Hindlimb muscle (tissue), 1 donor: ENCODE measurements at regions not wholly inside any gene's neighbourhood (a gene's known extent, or its start where the extent isn't known, plus 50 kb on each side); places are given as distances from the start of the nearest gene placed in this dataset.
A peak's percentile ranks its signal among the peaks of the same experiment; 100 is the strongest.
"Not testable (repeated sequence)": the region's sequence is repeated elsewhere in the genome, so short reads cannot be mapped to it uniquely, and the experiment has no call there.

Experiments used
- DNase-seq: peaks from one replicate; pipeline ENCODE4 v3.0.0-alpha.2; 2013

DNA sequence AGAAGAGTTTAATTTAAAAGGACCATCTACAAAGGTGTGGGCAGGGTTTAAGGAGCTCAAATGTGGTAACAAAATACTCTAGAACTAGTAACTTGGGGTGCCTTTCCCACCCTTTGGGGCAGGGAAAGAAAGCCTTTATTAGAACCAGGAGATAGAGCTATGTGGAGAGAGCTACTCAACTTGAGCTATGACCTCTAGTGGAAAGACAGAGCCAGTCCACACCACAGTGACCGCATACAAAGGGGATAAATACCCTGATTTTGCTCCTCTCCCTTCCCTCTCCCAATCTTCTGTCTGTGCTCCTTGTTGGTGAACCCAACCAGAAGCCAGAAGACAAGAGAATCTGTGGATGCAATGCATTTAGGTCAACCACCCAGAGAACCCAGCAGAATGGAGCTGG lies 54.4 kb upstream of the JAK1 start:
- no peak for DNase-seq

DNA sequence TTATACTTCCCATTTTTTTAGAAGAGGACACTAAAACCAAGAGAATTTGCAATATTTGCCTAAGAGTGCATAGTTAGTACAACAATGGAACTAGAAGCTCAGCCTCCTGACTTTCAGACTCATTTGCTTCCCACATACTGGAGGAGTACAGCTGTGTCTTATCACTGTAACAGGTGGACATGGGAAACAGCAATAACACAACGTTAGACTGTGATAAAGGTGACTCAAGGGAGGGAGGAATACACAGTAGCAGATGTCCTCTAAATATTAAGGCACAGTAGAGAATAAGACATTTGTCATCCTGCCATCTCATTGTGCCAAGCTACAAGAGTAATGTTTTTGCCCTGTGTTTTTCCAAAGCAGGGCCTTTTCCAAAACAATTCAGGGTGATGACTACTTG lies 55.4 kb upstream of the JAK1 start:
- no peak for DNase-seq

- no peak for DNase-seq
These were observed 55.9 kb upstream of the JAK1 start for GRCh38 chr1:65022216-65022615.

- DNase-seq = no peak
These were observed 59.4 kb upstream of the JAK1 start for GRCh38 chr1:65025794-65026193.

GRCh38 chr1:65026235-65026634 lies 59.9 kb upstream of the JAK1 start:
- no peak for DNase-seq

DNA sequence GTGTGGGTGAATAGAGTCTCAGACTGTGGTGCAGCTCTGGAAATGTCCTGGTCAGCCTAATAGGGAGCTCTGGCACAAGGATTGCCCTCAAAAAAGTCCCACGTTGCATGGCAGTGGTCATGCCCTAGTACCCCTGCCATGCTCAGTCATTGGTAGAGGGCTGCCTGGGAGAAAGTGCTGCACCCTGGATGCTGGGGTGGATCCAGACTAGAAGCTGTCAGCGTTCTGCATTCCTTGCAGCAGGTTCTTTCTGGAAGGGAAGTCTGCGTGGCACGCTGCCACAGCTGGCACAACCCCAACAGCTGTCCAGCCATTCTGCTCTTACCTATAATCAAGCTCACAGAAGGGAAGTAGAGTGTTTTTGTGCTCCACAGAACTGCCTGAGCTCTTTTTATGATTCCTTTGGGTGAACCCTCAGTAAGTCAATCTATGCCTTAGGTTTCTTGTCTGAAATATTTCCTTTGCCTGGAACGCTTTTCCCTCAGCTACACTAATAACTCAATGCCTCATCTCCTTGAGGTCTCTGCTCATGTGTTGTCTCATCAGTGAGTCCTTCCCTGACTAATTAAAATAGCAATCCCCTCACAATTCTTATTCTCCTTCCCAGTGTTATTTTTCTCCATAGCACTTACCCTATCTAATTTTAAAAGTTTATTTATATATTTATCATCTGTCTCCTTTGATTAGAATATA lies 61.5 kb upstream of the JAK1 start:
- DNase-seq = peak; percentile 15

DNA sequence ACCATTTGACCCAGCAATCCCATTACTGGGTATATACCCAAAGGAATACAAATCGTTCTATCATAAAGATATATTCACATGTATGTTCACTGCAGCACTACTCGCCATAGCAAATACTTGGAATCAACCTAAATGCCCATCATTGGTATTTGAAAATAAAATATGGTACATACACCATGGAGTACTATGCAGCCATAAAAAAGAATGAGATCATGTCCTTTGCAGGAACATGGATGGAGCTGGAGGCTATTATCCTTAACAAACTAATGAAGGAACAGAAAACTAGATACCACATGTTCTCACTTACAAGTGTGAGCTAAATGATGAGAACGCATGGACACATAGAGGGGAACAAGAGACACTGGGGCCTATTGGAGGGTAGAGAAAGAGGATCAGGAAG lies 63.1 kb upstream of the JAK1 start:
- DNase-seq = not testable (repeated sequence)

DNA sequence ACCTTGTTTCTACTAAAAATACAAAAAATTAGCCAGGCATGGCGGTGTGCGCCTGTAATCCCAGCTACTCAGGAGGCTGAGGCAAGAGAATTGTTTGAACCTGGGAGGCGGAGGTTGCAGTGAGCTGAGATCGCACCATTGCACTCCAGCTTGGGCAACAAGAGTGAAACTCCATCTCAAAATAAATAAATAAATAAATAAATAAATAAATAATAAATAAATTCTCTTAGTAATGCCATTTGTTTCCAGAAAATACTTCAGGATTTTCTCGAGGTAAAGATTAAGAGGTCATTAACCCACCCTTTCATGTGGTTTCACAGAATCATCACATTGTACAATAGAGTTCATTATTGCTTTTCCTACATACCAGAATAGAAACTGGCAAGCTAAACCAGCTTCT lies 68.5 kb upstream of the JAK1 start:
- DNase-seq = not testable (repeated sequence)

GRCh38 chr1:65036570-65037051 lies 70.3 kb upstream of the JAK1 start:
- DNase-seq = no peak

- DNase-seq = no peak
These were observed 72.7 kb upstream of the JAK1 start for GRCh38 chr1:65039066-65039465.

DNA sequence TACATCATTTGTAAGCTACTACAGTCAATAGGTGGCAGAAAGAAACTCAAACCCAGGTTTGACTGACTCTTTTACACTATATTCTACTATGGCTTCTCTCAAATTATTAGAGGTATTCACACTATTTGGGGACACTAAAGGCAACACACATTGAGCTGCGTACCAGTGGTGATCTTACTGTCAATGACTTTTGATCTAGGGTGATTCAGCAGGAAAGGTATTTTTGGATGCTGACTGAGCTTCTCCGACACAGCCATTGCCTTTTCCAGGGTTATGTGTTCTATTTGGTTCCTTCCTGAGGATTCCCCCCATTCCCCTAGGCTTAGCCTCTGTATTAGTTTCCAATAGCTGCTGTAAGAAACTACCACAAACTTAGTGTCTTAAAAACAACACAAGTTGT lies 73.2 kb upstream of the JAK1 start:
- no peak for DNase-seq

- no peak for DNase-seq
These were observed 76.1 kb upstream of the JAK1 start for GRCh38 chr1:65042467-65042866.

GRCh38 chr1:65044411-65044810 lies 78.1 kb upstream of the JAK1 start:
- no peak for DNase-seq

DNA sequence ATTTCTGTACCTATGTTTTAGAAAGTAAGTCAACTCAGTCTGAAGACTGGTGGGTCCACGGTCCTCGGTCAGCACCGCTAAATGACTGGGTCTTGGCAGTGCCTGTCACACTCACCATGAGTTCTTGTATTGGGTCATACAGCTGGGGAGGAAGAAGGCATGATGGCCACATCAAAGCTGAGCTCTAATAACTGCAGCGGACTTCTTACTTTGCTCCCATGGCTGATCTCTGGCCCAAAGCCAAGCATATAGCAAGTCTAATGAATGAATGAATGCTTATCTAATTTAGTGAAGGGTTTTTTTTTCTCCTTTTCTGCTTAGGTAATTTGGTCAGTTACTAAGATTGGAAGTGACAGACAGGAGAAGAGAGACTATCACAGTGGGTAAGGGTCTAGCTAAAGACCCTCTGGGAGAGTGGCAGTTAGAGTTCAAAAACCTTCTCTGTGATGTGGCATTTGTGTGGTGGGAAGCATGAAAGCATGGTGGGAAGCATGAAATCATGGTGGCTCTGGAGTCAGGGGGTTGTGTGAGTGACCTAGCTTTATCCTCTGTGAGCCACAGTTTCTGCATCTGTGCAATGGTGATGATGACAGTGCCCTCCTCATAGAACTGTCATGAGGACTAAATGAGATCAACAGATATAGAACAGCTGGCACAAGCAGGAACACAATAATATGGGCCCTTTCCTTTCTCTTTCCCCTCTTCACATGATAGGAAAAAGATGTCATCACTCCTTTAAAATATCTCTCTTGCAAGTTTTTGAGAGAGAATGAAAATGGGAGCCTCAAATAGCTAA lies 78.9 kb upstream of the JAK1 start:
- DNase-seq = no peak

DNA sequence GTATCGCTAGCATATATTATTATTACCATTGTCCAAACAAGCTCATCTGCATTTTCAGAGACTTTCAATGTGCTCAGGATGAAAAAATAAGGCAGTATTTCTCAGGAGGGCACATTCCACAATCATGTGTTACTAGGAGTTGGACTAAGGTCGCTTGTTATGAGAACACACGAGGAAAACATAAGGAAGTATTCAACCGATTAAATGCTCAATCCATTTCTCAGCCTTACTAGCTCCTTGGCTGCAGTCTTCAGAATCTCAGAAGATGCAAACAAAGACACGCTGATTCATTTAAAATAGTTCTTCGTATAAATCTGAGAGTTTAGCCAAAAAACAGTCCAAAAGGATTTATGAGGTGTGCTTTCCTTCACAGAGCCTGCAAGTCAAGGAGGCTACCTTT lies 82.0 kb upstream of the JAK1 start:
- no peak for DNase-seq

DNA sequence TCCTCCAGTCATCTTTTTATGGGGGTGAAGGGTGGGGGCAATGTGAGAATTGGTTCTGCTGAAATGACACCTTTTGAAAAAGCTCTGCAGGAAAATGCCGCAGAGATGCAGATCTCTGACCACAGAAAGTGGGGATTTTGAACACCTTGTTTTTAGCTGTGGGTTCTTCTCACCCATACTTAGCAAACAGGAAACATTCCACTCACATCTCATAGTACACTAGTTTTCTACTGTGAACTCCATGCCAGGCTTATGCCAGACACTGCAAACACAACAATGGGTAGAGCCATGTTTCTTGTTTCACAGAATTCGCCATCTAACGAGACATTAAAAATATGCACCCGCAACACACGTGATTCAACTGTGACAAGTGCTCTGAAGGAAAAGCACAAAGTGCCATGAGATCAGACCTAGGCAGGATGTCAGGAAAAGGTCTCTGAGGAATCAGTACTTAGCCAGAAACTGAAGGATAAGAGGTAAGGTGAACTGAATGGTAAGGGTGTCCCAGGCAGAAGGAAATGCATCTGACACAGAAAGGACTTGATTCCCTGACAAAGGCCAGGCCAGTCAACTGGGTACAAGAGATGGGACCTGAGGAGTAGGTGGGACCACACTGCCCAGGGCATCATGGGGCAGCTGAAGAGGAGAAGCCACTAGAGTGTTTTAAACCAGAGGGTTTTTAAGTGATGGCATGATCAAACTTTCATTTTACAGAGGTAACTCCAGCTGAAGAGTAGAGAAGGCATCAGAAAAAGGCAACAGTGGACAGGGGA lies 83.8 kb upstream of the JAK1 start:
- DNase-seq = no peak

DNA sequence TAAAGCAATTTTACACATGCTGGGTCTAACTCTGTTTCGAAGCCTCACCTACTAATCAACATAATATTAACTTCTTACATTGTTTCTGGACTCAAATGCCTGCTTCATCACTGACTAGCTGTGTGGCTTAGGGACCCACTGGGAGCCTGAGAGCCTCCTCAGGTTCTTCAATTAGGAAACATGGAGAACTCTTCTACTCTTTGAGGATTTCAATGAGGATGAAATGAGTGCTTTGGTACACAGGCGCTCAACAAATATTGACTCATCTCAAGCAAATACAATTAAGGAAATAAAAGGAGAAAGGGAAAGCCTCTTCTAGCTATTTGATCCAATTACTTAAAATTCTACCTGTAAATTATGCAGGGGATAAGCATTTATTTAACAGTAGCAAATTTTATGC lies 84.4 kb upstream of the JAK1 start:
- DNase-seq = no peak

GRCh38 chr1:65054481-65054880 lies 88.1 kb upstream of the JAK1 start:
- no peak for DNase-seq

- no peak for DNase-seq
These were observed 89.4 kb upstream of the JAK1 start for GRCh38 chr1:65055747-65056146.

- no peak for DNase-seq
These were observed 89.9 kb upstream of the JAK1 start for GRCh38 chr1:65056234-65056633.

DNA sequence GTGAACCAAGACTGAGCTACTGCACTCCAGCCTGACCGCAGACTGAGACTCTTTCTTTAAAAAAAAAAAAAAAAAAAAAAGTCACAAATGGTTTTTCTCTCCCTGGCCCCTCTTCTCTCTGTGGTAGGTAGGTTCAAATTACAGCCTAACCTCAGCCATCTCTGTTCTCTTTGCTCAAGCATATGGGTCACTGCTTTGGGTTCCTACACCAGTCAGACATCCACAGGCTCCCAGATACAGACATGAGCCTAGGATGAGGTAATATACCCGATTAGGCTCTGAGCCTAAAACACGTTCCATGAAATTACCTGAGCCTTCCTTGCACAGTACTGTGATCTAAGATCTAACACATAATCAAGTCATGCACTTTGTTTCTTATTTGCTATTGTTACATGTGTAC lies 90.5 kb upstream of the JAK1 start:
- no peak for DNase-seq

DNA sequence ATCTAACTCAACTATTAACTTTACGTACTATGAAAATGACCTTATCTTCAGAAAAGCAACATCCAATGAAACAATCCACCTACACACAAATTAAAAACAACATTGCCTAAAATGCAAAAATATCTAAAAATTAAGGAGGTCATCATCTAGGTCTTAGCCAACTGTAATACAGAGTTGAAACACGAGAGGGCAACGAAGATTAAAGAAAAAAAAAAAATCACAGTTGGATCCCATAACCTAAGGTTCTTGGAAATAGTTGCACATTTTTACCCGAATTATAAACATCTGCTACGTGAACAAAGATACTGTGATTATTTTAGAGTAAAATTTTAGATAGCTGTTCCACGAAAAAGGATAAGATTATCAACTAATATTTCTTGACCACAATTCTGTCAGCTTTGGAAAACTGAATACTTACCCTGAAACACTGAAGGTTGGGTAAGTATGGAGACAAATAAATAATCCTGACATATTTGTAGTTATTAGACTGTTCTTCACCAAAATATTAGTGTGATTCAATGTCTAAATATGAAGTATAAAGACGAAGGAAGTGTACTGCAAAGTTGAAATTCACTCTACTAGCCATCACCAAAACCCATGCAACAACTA lies 88.0 kb upstream of the AK4 start:
- peak; percentile 56 for DNase-seq

DNA sequence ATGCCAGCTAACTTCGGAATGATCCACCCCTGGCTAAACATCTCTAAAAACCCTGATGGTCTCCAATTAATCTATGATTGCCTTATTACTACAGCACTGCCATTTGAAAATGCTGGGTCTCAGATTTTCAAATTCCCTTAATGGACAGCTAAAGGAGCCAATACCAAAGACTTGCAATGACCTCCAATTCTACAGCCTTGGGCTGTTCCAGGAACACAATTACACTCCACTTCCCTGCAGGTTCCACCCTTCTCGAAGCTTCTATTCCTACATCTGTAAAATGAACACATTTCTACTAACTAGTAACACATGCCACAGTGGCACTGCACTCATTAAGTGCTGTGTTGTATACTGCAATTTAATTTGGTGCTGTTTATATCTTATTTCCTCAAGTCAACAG lies 85.7 kb upstream of the AK4 start:
- no peak for DNase-seq
